Smooth muscle cell (in vitro differentiated cells): ENCODE measurements at regions not wholly inside any gene's neighbourhood (a gene's known extent, or its start where the extent isn't known, plus 50 kb on each side); places are given as distances from the start of the nearest gene placed in this dataset.

ENCODE experiments used
- DNase-seq: peaks from one replicate; lab custom pipeline; 2025; ENCODE audit not compliant: unreplicated experiment; lab: John Stamatoyannopoulos, UW
- H2AFZ ChIP-seq: fragments of 200-600 bp; sonication (generic); 2 replicates; pipeline ENCODE4 v1.6.0; 2016; ENCODE audit warnings: antibody characterized with exemption, low read depth, mild to moderate bottlenecking
- H3F3A ChIP-seq: fragments of 200-600 bp; sonication (generic); 2 replicates; pipeline ENCODE4 v1.6.0; 2017; ENCODE audit warnings: antibody characterized with exemption, low read depth
- H3K27ac ChIP-seq: fragments of 200-600 bp; sonication (generic); 2 replicates; pipeline ENCODE4 v1.5.1; 2016; ENCODE audit warnings: low read depth, mild to moderate bottlenecking
- H3K27me3 ChIP-seq: fragments of 200-600 bp; sonication (generic); 2 replicates; pipeline ENCODE4 v1.6.1; 2016; ENCODE audit warnings: low read depth, mild to moderate bottlenecking
- H3K36me3 ChIP-seq: fragments of 200-600 bp; sonication (generic); 2 replicates; pipeline ENCODE4 v1.5.1; 2016; ENCODE audit warnings: low read depth
- H3K4me1 ChIP-seq: fragments of 200-600 bp; sonication (generic); 2 replicates; pipeline ENCODE4 v1.5.1; 2016; ENCODE audit warnings: low read depth
- H3K4me2 ChIP-seq: fragments of 200-600 bp; sonication (generic); 2 replicates; pipeline ENCODE4 v1.6.0; 2016; ENCODE audit warnings: mild to moderate bottlenecking
- H3K4me3 ChIP-seq: fragments of 200-600 bp; sonication (generic); 2 replicates; pipeline ENCODE4 v1.5.1; 2016; ENCODE audit warnings: mild to moderate bottlenecking
- H3K79me2 ChIP-seq: fragments of 200-600 bp; sonication (generic); 2 replicates; pipeline ENCODE4 v1.6.0; 2016; ENCODE audit warnings: low read depth, mild to moderate bottlenecking
- H3K9ac ChIP-seq: fragments of 200-600 bp; sonication (generic); 2 replicates; pipeline ENCODE4 v1.6.0; 2016; ENCODE audit warnings: low read depth
- H3K9me3 ChIP-seq: fragments of 200-600 bp; sonication (generic); replicated peaks from 2 replicates; pipeline ENCODE4 v1.5.1; 2016; ENCODE audit warnings: low read depth
- H4K20me1 ChIP-seq: fragments of 200-600 bp; sonication (generic); 2 replicates; pipeline ENCODE4 v1.6.0; 2016; ENCODE audit warnings: low read depth
- WGBS: methylation state at CpG from one replicate; pipeline ENCODE4 v1.1.7; 2016; ENCODE audit warnings: low lambda C conversion rate; 5-methylcytosine and 5-hydroxymethylcytosine counted together
- TF ChIP-seq, protein P1 (sequence below): fragments of 200-600 bp; sonication (generic); IDR thresholded peaks from 2 replicates; pipeline ENCODE4 v1.5.1; 2017; ENCODE audit warnings: borderline replicate concordance, mild to moderate bottlenecking, antibody characterized with exemption; ENCODE audit not compliant: insufficient read depth, poor library complexity, severe bottlenecking

DNA sequence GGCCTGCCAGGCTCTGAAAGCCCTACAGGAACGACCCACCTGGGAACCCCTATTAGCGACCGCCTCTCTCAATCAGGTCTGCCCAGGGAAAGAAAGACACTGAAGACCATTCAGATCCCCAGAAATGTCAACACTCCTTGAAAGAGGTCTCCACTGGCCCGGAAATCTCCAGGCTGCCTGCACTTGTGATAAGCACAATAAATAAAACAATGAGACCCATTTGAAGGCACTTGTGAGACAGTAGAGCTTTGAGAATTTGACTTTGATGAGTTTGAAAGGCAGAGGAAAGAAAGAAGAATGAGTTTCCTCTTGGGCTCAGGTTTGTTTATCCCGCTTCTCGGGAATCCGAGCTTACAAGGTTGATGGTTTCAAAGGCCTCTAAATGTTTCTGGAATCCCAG, 416.3 kb downstream of the BUD13 start:
- Histone ChIP-seq H3K4me1 (no peaks in the 10 kb centered on the region), H3K4me3 (no peak overlapping the region), H3K27me3 (peaks cover 4% of the 10 kb centered on the region), H3K36me3 (no peaks in the 10 kb centered on the region), H3K4me2 (no peak overlapping the region), H2AFZ (no peak overlapping the region), H3F3A (no peaks in the 10 kb centered on the region), H3K79me2 (no peaks in the 10 kb centered on the region), H3K9me3 (no peaks in the 10 kb centered on the region), H3K27ac (no peak overlapping the region), H4K20me1 (no peaks in the 10 kb centered on the region), H3K9ac (no peak overlapping the region)
- TF ChIP-seq, protein P1, sequence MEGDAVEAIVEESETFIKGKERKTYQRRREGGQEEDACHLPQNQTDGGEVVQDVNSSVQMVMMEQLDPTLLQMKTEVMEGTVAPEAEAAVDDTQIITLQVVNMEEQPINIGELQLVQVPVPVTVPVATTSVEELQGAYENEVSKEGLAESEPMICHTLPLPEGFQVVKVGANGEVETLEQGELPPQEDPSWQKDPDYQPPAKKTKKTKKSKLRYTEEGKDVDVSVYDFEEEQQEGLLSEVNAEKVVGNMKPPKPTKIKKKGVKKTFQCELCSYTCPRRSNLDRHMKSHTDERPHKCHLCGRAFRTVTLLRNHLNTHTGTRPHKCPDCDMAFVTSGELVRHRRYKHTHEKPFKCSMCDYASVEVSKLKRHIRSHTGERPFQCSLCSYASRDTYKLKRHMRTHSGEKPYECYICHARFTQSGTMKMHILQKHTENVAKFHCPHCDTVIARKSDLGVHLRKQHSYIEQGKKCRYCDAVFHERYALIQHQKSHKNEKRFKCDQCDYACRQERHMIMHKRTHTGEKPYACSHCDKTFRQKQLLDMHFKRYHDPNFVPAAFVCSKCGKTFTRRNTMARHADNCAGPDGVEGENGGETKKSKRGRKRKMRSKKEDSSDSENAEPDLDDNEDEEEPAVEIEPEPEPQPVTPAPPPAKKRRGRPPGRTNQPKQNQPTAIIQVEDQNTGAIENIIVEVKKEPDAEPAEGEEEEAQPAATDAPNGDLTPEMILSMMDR, result no peak
- DNase-seq, result no peak
- WGBS, result 80% methylated on average over 7 of the region's 7 CpGs

DNA sequence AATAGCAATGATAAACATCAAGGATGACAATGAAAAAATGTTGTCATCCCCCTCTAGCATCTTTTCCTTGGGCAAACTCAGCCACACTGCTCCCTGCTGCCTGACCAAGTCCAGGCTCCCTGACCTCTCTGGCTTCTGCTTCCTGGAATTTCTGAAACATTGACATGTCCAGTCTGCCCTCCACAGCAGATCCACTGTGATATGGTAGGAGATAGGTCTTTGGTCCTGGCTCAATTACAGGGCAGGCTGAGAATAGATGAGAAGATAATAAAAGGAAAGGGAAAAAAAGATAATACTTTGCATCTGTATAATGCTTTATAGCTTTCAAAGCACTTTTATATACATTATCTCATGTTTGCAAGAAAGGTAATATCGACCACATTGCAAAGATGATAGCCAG, 417.7 kb downstream of the BUD13 start:
- H3F3A ChIP-seq, result no peaks in the 10 kb centered on the region
- H2AFZ ChIP-seq, result no peak overlapping the region
- no peaks in the 10 kb centered on the region for H3K9me3 ChIP-seq
- whole genome bisulfite sequencing, result 86% methylated on average over 1 of the region's 1 CpG
- TF ChIP-seq, protein P1, result no peak
- H3K27ac ChIP-seq, result no peak overlapping the region
- H3K27me3 ChIP-seq, result no peaks in the 10 kb centered on the region
- H3K4me1 ChIP-seq, result no peaks in the 10 kb centered on the region
- H3K9ac ChIP-seq, result no peak overlapping the region
- H3K79me2 ChIP-seq, result no peaks in the 10 kb centered on the region
- DNase-seq, result no peak
- H3K36me3 ChIP-seq, result no peaks in the 10 kb centered on the region
- H4K20me1 ChIP-seq, result no peaks in the 10 kb centered on the region
- no peak overlapping the region for H3K4me2 ChIP-seq
- H3K4me3 ChIP-seq, result no peak overlapping the region

DNA sequence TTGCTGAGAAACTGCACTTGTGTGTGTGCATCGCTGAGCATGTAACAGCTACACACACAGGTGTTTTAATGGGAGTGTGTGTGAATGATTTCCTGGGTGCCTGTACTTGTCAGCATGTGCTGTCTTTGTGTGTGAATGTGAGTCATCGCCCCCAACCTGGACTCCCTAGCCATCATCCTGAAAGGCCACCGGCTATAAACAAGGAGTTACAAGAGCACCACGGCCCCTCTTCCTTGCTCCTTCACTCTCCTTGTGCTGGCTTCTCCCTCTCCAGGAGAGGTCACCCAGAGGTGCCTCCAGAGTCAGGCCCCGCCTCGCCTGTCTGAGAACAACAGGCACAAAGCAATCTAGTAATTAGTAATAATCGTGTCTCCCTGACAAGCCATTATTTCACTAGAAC, 419.2 kb downstream of the BUD13 start:
- no peaks in the 10 kb centered on the region for H3F3A ChIP-seq
- H2AFZ ChIP-seq, result no peak overlapping the region
- H3K27ac ChIP-seq, result no peak overlapping the region
- no peak overlapping the region for H3K9ac ChIP-seq
- no peaks in the 10 kb centered on the region for H3K27me3 ChIP-seq
- no peaks in the 10 kb centered on the region for H3K79me2 ChIP-seq
- no peaks in the 10 kb centered on the region for H3K4me1 ChIP-seq
- H3K36me3 ChIP-seq, result no peaks in the 10 kb centered on the region
- H3K4me3 ChIP-seq, result no peak overlapping the region
- DNase-seq, result no peak
- no peak overlapping the region for H3K4me2 ChIP-seq
- TF ChIP-seq, protein P1, result no peak
- H3K9me3 ChIP-seq, result no peaks in the 10 kb centered on the region
- 81% methylated on average over 7 of the region's 7 CpGs for WGBS
- no peaks in the 10 kb centered on the region for H4K20me1 ChIP-seq

DNA sequence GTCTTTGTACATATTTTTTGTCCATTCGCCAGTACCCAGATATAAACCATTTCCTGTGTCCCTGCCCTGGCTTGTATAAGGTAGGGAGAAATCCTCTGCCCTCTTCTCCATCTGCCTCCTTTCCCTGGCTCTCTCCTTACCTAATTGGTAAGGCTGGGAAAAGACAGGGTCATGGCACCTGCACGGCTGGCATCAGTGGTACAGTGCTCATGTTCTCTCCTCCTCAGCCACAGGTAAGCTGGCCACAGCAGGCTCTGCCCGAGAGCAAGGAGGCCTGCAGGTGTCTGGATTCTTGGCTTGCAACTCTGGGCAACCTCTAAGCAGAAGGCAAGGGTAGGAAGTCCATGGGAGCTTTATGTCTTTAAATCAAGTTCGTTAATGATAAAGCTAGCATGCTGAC, 419.9 kb downstream of the BUD13 start:
- Histone ChIP-seq H3K4me1 (no peaks in the 10 kb centered on the region), H3K9ac (no peak overlapping the region), H2AFZ (no peak overlapping the region), H3F3A (no peaks in the 10 kb centered on the region), H3K27me3 (no peaks in the 10 kb centered on the region), H3K36me3 (no peaks in the 10 kb centered on the region), H3K79me2 (no peaks in the 10 kb centered on the region), H3K27ac (no peak overlapping the region), H3K4me3 (no peak overlapping the region), H3K4me2 (no peak overlapping the region), H3K9me3 (no peaks in the 10 kb centered on the region), H4K20me1 (no peaks in the 10 kb centered on the region)
- DNase-seq, result no peak
- 86% methylated on average over 4 of the region's 4 CpGs for WGBS
- TF ChIP-seq, protein P1, result no peak
